ENCODE measurements at regions not wholly inside any gene's neighbourhood (a gene's known extent, or its start where the extent isn't known, plus 50 kb on each side); places are given as distances from the start of the nearest gene placed in this dataset.

DNA sequence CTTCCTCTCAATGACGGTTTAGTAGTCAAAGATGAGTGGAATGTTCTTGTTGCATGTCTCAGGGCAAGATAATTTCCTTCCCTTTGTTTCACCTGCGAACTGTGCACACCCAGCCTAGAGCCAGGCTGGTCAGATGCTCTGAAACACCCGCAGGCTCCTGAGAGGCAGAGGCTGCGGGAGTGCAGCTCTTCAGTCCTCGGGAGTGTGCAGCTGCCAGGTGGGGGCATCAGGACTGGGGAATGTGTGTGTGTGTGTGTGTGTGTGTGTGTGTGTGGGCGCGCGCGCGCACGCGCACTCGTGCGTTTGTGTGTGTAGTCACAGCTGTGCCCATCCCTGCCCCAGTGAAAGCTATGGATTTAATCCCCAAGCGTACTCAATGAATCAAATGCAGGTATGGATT is 136.2 kb upstream of the NTM start:
- no peaks in the 10 kb centered on the region; a peak in 2 of 4 replicates for H3K9me3 ChIP-seq (ENCODE audit: control insufficient read depth in 1 of 2, insufficient read depth in 1 of 2, low read depth in 1 of 2, low read length in 2 of 2)
- no peak overlapping the region for H2AFZ ChIP-seq (ENCODE audit: low read depth, low read length, poor library complexity, severe bottlenecking)
- H3K9me2 ChIP-seq (ENCODE audit: insufficient read depth): no peaks in the 10 kb centered on the region
- ATAC-seq: no peak
- H3K36me3 ChIP-seq (ENCODE audit: control insufficient read depth in 1 of 2, insufficient read depth in 2 of 2, low read length in 2 of 2): no peaks in the 10 kb centered on the region
- no peaks in the 10 kb centered on the region for H4K20me1 ChIP-seq (ENCODE audit: insufficient read depth)
- RAD21 ChIA-PET (ENCODE audit: low non-redundant PET in 1 of 2, low total read pairs in 2 of 2, uncharacterized antibody in 2 of 2, unreplicated experiment in 2 of 2): no interaction called here
- H3K4me1 ChIP-seq (ENCODE audit: control insufficient read depth in 1 of 2, insufficient read depth in 2 of 2, low read length in 2 of 2): no peaks in the 10 kb centered on the region
- POLR2A ChIA-PET: no interaction called here
- DNase-seq (ENCODE audit: low read depth, low spot score): no peak
- H3K9ac ChIP-seq (ENCODE audit: low read length): no peak overlapping the region
- H3K27ac ChIP-seq (ENCODE audit: low read depth, low read length): no peak overlapping the region
- intact Hi-C loops (cut with micrococcal nuclease): no loop called here
- no TSS peak for BruUV-seq (replicated peaks)
- no peaks in the 10 kb centered on the region for H3K27me3 ChIP-seq (ENCODE audit: insufficient read depth, low read length)
- no peak overlapping the region for H3K4me3 ChIP-seq (replicated peaks in 1 of 2; ENCODE audit: low read depth in 1 of 2, low read length in 2 of 2)
- H3K79me2 ChIP-seq (ENCODE audit: insufficient read depth, low read length): no peaks in the 10 kb centered on the region
- no peak overlapping the region for H3K4me2 ChIP-seq (ENCODE audit: low read length)
- CTCF ChIA-PET: no interaction called here
- TF ChIP-seq RAD21 (IDR thresholded peaks at IDR 0.05; ENCODE audit: low read depth) (no peak), TCF7L2 (IDR thresholded peaks at IDR 0.05; ENCODE audit: borderline replicate concordance, extremely low read depth, insufficient read depth, insufficient read length) (no peak), SIN3A (IDR thresholded peaks at IDR 0.05; ENCODE audit: low read depth) (no peak), JUND (IDR thresholded peaks at IDR 0.05) (no peak), POLR2A (IDR thresholded peaks at IDR 0.05; ENCODE audit: borderline replicate concordance, extremely low read depth, insufficient read depth, insufficient read length) (no peak), SP1 (IDR thresholded peaks at IDR 0.05; ENCODE audit: low read depth) (no peak), ELF1 (IDR thresholded peaks at IDR 0.05; ENCODE audit: borderline replicate concordance, low read depth) (no peak), ZNF274 (IDR thresholded peaks at IDR 0.05; ENCODE audit: low read depth, low read length) (no peak), CEBPB (IDR thresholded peaks at IDR 0.05; ENCODE audit: low read depth) (no peak)
- TF ChIP-seq, protein P1, sequence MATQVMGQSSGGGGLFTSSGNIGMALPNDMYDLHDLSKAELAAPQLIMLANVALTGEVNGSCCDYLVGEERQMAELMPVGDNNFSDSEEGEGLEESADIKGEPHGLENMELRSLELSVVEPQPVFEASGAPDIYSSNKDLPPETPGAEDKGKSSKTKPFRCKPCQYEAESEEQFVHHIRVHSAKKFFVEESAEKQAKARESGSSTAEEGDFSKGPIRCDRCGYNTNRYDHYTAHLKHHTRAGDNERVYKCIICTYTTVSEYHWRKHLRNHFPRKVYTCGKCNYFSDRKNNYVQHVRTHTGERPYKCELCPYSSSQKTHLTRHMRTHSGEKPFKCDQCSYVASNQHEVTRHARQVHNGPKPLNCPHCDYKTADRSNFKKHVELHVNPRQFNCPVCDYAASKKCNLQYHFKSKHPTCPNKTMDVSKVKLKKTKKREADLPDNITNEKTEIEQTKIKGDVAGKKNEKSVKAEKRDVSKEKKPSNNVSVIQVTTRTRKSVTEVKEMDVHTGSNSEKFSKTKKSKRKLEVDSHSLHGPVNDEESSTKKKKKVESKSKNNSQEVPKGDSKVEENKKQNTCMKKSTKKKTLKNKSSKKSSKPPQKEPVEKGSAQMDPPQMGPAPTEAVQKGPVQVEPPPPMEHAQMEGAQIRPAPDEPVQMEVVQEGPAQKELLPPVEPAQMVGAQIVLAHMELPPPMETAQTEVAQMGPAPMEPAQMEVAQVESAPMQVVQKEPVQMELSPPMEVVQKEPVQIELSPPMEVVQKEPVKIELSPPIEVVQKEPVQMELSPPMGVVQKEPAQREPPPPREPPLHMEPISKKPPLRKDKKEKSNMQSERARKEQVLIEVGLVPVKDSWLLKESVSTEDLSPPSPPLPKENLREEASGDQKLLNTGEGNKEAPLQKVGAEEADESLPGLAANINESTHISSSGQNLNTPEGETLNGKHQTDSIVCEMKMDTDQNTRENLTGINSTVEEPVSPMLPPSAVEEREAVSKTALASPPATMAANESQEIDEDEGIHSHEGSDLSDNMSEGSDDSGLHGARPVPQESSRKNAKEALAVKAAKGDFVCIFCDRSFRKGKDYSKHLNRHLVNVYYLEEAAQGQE (IDR thresholded peaks at IDR 0.05; ENCODE audit: low read depth): no peak
- TF ChIP-seq, protein P2, sequence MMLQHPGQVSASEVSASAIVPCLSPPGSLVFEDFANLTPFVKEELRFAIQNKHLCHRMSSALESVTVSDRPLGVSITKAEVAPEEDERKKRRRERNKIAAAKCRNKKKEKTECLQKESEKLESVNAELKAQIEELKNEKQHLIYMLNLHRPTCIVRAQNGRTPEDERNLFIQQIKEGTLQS (IDR thresholded peaks at IDR 0.05): no peak
- TF ChIP-seq, protein P3, sequence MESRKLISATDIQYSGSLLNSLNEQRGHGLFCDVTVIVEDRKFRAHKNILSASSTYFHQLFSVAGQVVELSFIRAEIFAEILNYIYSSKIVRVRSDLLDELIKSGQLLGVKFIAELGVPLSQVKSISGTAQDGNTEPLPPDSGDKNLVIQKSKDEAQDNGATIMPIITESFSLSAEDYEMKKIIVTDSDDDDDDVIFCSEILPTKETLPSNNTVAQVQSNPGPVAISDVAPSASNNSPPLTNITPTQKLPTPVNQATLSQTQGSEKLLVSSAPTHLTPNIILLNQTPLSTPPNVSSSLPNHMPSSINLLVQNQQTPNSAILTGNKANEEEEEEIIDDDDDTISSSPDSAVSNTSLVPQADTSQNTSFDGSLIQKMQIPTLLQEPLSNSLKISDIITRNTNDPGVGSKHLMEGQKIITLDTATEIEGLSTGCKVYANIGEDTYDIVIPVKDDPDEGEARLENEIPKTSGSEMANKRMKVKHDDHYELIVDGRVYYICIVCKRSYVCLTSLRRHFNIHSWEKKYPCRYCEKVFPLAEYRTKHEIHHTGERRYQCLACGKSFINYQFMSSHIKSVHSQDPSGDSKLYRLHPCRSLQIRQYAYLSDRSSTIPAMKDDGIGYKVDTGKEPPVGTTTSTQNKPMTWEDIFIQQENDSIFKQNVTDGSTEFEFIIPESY (IDR thresholded peaks at IDR 0.05; ENCODE audit: extremely low read depth, insufficient replicate concordance, low read length): no peak
